GM12874 (cell line): ENCODE measurements at regions not wholly inside any gene's neighbourhood (a gene's known extent, or its start where the extent isn't known, plus 50 kb on each side); places are given as distances from the start of the nearest gene placed in this dataset.

Experiments used
- TF ChIP-seq, protein P1 (sequence below): IDR thresholded peaks from 2 replicates; pipeline ENCODE4 v1.5.1; 2011; ENCODE audit warnings: low read depth, mild to moderate bottlenecking, control low read depth, low read length, moderate library complexity; ENCODE audit not compliant: insufficient read depth

DNA sequence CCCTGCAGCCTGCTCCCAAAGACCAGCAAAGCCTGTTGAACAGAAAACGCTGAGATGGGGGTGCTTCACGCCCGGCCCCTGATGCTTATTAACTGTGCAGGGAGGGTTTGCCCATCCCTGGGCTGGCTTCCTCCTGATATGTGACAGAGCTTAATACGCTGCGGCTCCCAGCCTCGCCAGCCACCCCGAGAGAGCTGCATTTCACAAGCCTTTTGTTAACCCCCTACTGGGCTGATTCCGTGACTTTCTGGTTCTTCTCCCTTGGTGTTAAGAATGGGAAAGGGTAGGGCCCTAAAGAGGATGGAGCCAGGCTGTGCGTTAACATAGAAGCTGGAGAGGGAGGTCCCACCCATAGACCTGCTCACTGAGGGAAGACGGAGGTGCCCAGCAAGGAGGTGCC is 211.8 kb downstream of the ENGASE start:
- TF ChIP-seq, protein P1, sequence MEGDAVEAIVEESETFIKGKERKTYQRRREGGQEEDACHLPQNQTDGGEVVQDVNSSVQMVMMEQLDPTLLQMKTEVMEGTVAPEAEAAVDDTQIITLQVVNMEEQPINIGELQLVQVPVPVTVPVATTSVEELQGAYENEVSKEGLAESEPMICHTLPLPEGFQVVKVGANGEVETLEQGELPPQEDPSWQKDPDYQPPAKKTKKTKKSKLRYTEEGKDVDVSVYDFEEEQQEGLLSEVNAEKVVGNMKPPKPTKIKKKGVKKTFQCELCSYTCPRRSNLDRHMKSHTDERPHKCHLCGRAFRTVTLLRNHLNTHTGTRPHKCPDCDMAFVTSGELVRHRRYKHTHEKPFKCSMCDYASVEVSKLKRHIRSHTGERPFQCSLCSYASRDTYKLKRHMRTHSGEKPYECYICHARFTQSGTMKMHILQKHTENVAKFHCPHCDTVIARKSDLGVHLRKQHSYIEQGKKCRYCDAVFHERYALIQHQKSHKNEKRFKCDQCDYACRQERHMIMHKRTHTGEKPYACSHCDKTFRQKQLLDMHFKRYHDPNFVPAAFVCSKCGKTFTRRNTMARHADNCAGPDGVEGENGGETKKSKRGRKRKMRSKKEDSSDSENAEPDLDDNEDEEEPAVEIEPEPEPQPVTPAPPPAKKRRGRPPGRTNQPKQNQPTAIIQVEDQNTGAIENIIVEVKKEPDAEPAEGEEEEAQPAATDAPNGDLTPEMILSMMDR, result no peak

DNA sequence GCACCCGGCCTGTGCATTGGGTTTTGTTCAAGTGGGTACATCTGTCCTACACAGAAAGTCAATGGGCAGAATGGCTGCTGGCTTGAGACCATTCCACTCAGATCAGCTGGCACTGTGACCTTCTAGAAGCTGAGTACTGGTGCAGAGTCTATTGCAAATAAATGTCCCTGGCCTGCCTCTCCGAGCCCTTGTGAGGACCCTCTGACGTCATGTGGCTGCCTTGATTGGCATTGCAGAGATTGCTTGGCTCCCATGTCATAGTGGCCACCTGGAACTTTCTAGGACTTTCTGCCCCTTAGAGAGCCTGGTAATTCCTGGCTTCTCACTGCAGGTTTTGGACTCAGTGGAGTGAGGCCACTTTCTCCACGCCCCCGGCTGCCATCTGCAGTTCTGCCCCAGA is 211.3 kb downstream of the ENGASE start:
- TF ChIP-seq, protein P1, result no peak

DNA sequence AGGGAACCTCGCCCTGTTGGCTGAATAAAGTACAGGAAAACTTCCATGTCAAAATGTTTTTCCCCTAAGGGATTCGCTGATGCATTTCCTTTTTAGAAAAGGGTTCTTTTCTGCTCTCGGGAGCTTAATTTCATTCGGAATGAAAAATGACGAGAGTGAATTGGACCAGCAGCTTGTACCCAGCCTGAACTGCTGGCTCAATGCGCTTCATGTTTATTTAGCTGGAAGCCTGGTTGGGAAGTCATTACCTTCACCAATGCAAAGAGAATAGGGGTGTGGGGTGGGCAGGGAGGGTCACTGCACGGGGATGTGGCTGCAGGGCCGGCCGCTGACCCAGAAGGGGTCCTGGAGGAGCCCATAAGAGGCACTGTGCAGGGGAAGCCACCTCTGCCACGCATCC is 207.7 kb downstream of the ENGASE start:
- TF ChIP-seq, protein P1, result no peak

DNA sequence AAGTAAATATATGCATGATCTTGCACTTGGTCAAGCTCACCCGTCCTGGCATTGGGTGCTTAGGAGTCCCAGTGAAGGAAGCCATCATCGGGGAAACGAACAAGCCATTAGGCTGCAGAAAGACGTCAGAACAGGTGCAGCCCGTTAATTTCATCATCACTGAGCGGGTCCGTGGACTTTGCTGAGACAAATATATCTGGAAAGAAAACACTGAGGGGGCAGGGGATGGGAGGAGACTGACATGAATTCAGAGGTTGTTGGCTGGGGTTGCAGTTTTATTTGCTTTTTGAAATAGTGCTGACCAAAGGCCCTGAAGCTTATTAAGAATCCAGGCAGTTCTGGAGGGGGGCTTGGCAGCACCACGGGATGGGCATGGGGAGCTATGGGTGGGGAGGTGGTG is 207.2 kb downstream of the ENGASE start:
- TF ChIP-seq, protein P1, result no peak

DNA sequence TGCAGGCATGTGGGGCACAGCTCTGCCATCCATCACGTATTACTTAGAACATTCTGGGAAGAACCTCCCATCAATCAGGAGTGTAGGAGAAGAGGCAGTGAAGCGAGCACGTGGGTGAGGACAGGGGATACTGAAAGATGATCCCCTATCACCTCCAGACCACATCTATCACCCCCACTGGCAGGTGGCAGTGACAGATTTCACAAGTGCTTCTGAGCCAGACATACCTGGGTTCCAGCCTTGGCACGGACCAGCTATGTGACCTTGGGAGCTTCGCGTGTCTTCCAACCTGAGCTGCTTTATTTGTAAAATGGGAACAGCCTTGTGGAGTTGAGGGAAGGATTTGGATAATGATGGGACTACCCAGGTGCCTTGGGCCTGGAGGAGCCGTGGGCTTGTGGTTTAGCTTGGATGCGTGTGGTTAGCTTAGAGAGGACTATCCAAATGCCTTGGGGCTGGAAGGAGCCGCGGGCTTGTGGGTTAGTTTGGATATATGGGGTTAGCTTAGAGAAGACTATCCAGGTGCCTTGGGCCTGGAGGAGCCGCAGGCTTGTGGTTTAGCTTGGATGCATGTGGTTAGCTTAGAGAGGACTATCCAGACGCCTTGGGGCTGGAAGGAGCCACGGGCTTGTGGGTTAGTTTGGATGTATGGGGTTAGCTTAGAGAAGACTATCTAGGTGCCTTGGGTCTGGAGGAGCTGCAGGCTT is 206.4 kb downstream of the ENGASE start:
- TF ChIP-seq, protein P1, result no peak

DNA sequence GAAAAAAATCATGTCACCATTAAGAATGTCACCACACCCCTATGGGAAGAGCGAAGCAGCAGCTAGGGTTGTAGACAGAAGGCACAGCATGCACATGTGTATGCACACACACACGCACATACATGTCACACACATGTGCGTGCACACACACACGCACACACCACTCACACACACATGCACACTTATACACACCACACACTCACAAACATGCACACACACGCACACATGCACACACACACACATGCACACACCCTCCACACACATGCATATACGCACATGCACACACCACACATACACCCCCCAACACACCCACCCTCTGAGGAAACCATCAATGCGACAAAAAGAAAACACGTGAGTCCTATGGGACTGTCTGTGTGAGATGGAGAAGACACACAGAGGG is 205.4 kb downstream of the ENGASE start:
- TF ChIP-seq, protein P1, result no peak

DNA sequence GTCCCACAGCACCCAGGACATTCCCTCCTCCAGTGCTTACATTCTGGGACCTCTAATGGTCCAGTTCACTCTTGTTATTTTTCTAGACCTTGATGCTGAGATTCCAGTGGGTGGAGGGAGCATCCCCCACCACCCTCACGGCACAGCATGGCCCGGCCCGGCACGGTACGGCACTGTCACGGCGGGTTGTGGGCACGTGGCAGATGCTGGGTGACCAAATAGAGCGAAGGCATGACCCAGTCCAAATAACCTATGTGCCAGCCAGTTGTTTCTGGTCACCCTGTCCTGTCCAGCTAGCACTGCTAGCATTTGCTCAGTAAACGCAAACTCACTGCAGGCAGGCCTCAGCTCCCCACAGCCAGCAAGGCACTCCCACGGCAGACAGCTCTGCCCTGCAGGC is 204.7 kb downstream of the ENGASE start:
- TF ChIP-seq, protein P1, result no peak
